ENCODE measurements at regions not wholly inside any gene's neighbourhood (a gene's known extent, or its start where the extent isn't known, plus 50 kb on each side); places are given as distances from the start of the nearest gene placed in this dataset.
"Not testable (repeated sequence)": the region's sequence is repeated elsewhere in the genome, so short reads cannot be mapped to it uniquely, and the experiment has no call there.

GRCh38 chr1:121021716-121022115, 132.1 kb downstream of the PPIAL4A start:
- not testable (repeated sequence) for H3K23ac ChIP-seq (ENCODE audit: low read length); H2BK5ac ChIP-seq (ENCODE audit: low read depth, low read length, poor library complexity); H3K4ac ChIP-seq (ENCODE audit: low read depth, low read length); H2BK120ac ChIP-seq (ENCODE audit: insufficient read depth, low read length, poor library complexity); H3K79me1 ChIP-seq (ENCODE audit: low read length); H3K27ac ChIP-seq (ENCODE audit: low read depth, low read length); H2AFZ ChIP-seq (ENCODE audit: insufficient read depth, low read length, poor library complexity); H3K9me3 ChIP-seq (ENCODE audit: insufficient read depth, low read depth, low read length); H3K27me3 ChIP-seq (ENCODE audit: insufficient read depth, low read length); H3K4me3 ChIP-seq (ENCODE audit: low read depth, low read length); H3K14ac ChIP-seq (ENCODE audit: low read length); H3K4me1 ChIP-seq (ENCODE audit: control insufficient read depth in 1 of 2, insufficient read depth in 2 of 2, low read length in 2 of 2); DNase-seq; H3K36me3 ChIP-seq (ENCODE audit: control insufficient read depth in 1 of 2, insufficient read depth in 2 of 2, low read length in 2 of 2); H2BK12ac ChIP-seq (ENCODE audit: low read length); H2AK5ac ChIP-seq (ENCODE audit: low read length); H3K9ac ChIP-seq (ENCODE audit: low read length); H3K79me2 ChIP-seq (ENCODE audit: control insufficient read depth, insufficient read depth, low read length, poor library complexity); H4K12ac ChIP-seq (ENCODE audit: low read depth, low read length); H4K91ac ChIP-seq (ENCODE audit: low read depth, low read length); H3K18ac ChIP-seq (ENCODE audit: low read length); H4K8ac ChIP-seq (ENCODE audit: low read depth, low read length)
- WGBS (ENCODE audit: extremely low coverage, insufficient coverage, insufficient read length) = no CpG with 5 or more reads among the region's 6 CpGs
- H3K4me2 ChIP-seq (ENCODE audit: low read length) = peak overlapping the region; percentile 43

GRCh38 chr1:121032878-121033494, 143.4 kb downstream of the PPIAL4A start:
- not testable (repeated sequence) for H3K79me1 ChIP-seq (ENCODE audit: low read length); DNase-seq; H2AK5ac ChIP-seq (ENCODE audit: low read length); H2BK12ac ChIP-seq (ENCODE audit: low read length); H2BK5ac ChIP-seq (ENCODE audit: low read depth, low read length, poor library complexity); H3K4me1 ChIP-seq (ENCODE audit: control insufficient read depth in 1 of 2, insufficient read depth in 2 of 2, low read length in 2 of 2); H3K9me3 ChIP-seq (ENCODE audit: insufficient read depth, low read depth, low read length); H4K8ac ChIP-seq (ENCODE audit: low read depth, low read length); H3K4me2 ChIP-seq (ENCODE audit: low read length); H4K12ac ChIP-seq (ENCODE audit: low read depth, low read length); H3K27me3 ChIP-seq (ENCODE audit: insufficient read depth, low read length); H3K23ac ChIP-seq (ENCODE audit: low read length); H3K14ac ChIP-seq (ENCODE audit: low read length); H3K4ac ChIP-seq (ENCODE audit: low read depth, low read length); H3K27ac ChIP-seq (ENCODE audit: low read depth, low read length); H2AFZ ChIP-seq (ENCODE audit: insufficient read depth, low read length, poor library complexity); H3K18ac ChIP-seq (ENCODE audit: low read length); H3K9ac ChIP-seq (ENCODE audit: low read length); H3K4me3 ChIP-seq (ENCODE audit: low read depth, low read length); H3K79me2 ChIP-seq (ENCODE audit: control insufficient read depth, insufficient read depth, low read length, poor library complexity); H3K36me3 ChIP-seq (ENCODE audit: control insufficient read depth in 1 of 2, insufficient read depth in 2 of 2, low read length in 2 of 2); H4K91ac ChIP-seq (ENCODE audit: low read depth, low read length); H2BK120ac ChIP-seq (ENCODE audit: insufficient read depth, low read length, poor library complexity)
- WGBS (ENCODE audit: extremely low coverage, insufficient coverage, insufficient read length) = no CpG with 5 or more reads among the region's 3 CpGs

DNA sequence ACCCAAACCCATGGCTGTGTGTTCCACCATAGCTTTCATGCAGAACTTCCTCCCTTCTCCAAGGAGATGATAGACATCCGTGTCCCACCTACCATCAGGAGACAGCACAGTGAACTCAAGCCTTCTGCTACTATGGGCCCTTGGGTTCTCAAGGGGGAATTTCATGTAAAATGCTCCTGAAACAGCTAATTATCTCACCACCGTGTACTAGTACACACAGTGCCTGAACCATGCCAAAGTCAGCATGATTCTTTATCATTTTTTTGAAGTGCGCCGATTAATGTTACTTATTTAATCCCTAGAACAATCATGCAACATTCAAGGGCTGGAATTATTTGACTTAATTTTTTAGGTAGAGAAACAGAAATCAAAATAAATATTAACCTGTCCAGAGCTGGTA, 147.2 kb downstream of the PPIAL4A start:
- H3K9me3 ChIP-seq (ENCODE audit: insufficient read depth, low read depth, low read length); H3K23ac ChIP-seq (ENCODE audit: low read length); H3K18ac ChIP-seq (ENCODE audit: low read length); H3K27ac ChIP-seq (ENCODE audit: low read depth, low read length); H2BK120ac ChIP-seq (ENCODE audit: insufficient read depth, low read length, poor library complexity); H4K8ac ChIP-seq (ENCODE audit: low read depth, low read length); H3K79me1 ChIP-seq (ENCODE audit: low read length); H3K27me3 ChIP-seq (ENCODE audit: insufficient read depth, low read length); H4K12ac ChIP-seq (ENCODE audit: low read depth, low read length); H2BK5ac ChIP-seq (ENCODE audit: low read depth, low read length, poor library complexity); H2BK12ac ChIP-seq (ENCODE audit: low read length); H3K36me3 ChIP-seq (ENCODE audit: control insufficient read depth in 1 of 2, insufficient read depth in 2 of 2, low read length in 2 of 2); H3K4ac ChIP-seq (ENCODE audit: low read depth, low read length); H3K4me1 ChIP-seq (ENCODE audit: control insufficient read depth in 1 of 2, insufficient read depth in 2 of 2, low read length in 2 of 2); DNase-seq; H4K91ac ChIP-seq (ENCODE audit: low read depth, low read length); H3K79me2 ChIP-seq (ENCODE audit: control insufficient read depth, insufficient read depth, low read length, poor library complexity); H2AK5ac ChIP-seq (ENCODE audit: low read length); H3K4me3 ChIP-seq (ENCODE audit: low read depth, low read length); H2AFZ ChIP-seq (ENCODE audit: insufficient read depth, low read length, poor library complexity); H3K4me2 ChIP-seq (ENCODE audit: low read length); H3K14ac ChIP-seq (ENCODE audit: low read length); H3K9ac ChIP-seq (ENCODE audit: low read length): not testable (repeated sequence)
- WGBS (ENCODE audit: extremely low coverage, insufficient coverage, insufficient read length) = no CpG with 5 or more reads among the region's 4 CpGs

DNA sequence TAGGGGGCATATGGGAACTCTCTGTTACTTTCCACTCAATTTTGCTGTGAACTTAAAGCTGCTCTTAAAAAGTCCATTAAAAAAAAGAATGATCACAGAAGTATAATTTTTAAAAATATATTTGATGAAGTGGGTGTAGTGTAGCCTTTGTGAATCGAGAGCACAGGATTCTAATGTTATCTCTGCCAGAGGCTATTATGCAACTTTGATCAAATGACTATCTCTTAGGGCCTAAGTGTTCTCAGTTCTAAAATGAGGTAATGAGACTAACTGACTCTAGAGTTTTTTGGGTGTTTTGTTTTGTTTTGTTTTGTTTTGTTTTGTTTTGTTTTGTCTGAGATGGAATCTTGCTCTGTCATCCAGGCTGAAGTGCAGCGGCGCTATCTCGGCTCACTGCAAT, 143.2 kb downstream of the FAM72B start:
- H3K4ac ChIP-seq (ENCODE audit: low read depth, low read length); H2BK120ac ChIP-seq (ENCODE audit: insufficient read depth, low read length, poor library complexity); H3K9ac ChIP-seq (ENCODE audit: low read length); H2BK12ac ChIP-seq (ENCODE audit: low read length); H3K27me3 ChIP-seq (ENCODE audit: insufficient read depth, low read length); H3K4me2 ChIP-seq (ENCODE audit: low read length); H2AFZ ChIP-seq (ENCODE audit: insufficient read depth, low read length, poor library complexity); H3K36me3 ChIP-seq (ENCODE audit: control insufficient read depth in 1 of 2, insufficient read depth in 2 of 2, low read length in 2 of 2); H3K27ac ChIP-seq (ENCODE audit: low read depth, low read length); H3K23ac ChIP-seq (ENCODE audit: low read length); H4K8ac ChIP-seq (ENCODE audit: low read depth, low read length); H3K18ac ChIP-seq (ENCODE audit: low read length); H2BK5ac ChIP-seq (ENCODE audit: low read depth, low read length, poor library complexity); DNase-seq; H4K91ac ChIP-seq (ENCODE audit: low read depth, low read length); H3K79me1 ChIP-seq (ENCODE audit: low read length); H3K4me3 ChIP-seq (ENCODE audit: low read depth, low read length); H3K9me3 ChIP-seq (ENCODE audit: insufficient read depth, low read depth, low read length); H4K12ac ChIP-seq (ENCODE audit: low read depth, low read length); H3K4me1 ChIP-seq (ENCODE audit: control insufficient read depth in 1 of 2, insufficient read depth in 2 of 2, low read length in 2 of 2); H3K14ac ChIP-seq (ENCODE audit: low read length); H2AK5ac ChIP-seq (ENCODE audit: low read length); H3K79me2 ChIP-seq (ENCODE audit: control insufficient read depth, insufficient read depth, low read length, poor library complexity): not testable (repeated sequence)
- no CpG with 5 or more reads among the region's 4 CpGs for WGBS (ENCODE audit: extremely low coverage, insufficient coverage, insufficient read length)
